Lung (tissue), 11 donors: ENCODE measurements at regions not wholly inside any gene's neighbourhood (a gene's known extent, or its start where the extent isn't known, plus 50 kb on each side); places are given as distances from the start of the nearest gene placed in this dataset.

ENCODE experiments used
- ATAC-seq: fragments of 200-7000 bp; cut with Tn5 transposase; one replicate; pipeline ENCODE4 v1.9.1; 2020; ENCODE audit warnings: moderate number of reproducible peaks; ENCODE audit not compliant: insufficient read depth, low FRiP score
- DNase-seq, 3 donors: peaks; one replicate each; pipeline ENCODE4 v3.0.0-alpha.2; 2013 to 2017
- H3K27ac ChIP-seq, 2 donors: one replicate each; pipeline ENCODE4 v1.5.1; 2013; ENCODE audit warnings: mild to moderate bottlenecking in 2 of 2, moderate library complexity in 2 of 2, control low read depth in 1 of 2, inconsistent platforms in 1 of 2, low read depth in 1 of 2, low read length in 1 of 2
- H3K27me3 ChIP-seq, 3 donors: one replicate each; pipeline ENCODE4 v1.5.1; 2013; ENCODE audit warnings: low read length in 2 of 3; ENCODE audit not compliant: control insufficient read depth in 3 of 3, insufficient read depth in 3 of 3
- H3K36me3 ChIP-seq, 4 donors: one replicate each; pipeline ENCODE4 v1.5.1; 2013; ENCODE audit warnings: low read length in 4 of 4, mild to moderate bottlenecking in 1 of 4, moderate library complexity in 1 of 4; ENCODE audit not compliant: control insufficient read depth in 4 of 4, insufficient read depth in 4 of 4
- H3K4me1 ChIP-seq, 5 donors: one replicate each; pipeline ENCODE4 v1.5.1; 2013; ENCODE audit warnings: low read length in 5 of 5, mild to moderate bottlenecking in 2 of 5, moderate library complexity in 1 of 5; ENCODE audit not compliant: control insufficient read depth in 5 of 5, insufficient read depth in 5 of 5
- H3K4me3 ChIP-seq: one replicate; pipeline ENCODE4 v1.5.1; 2013; ENCODE audit warnings: mild to moderate bottlenecking, control low read depth, moderate library complexity
- H3K9ac ChIP-seq, 2 donors: one replicate each; pipeline ENCODE4 v1.5.1; 2013; ENCODE audit warnings: low read length in 2 of 2, control low read depth in 1 of 2; ENCODE audit not compliant: insufficient read depth in 1 of 2
- H3K9me3 ChIP-seq, 4 donors: one replicate each; pipeline ENCODE4 v1.5.1; 2013; ENCODE audit warnings: low read length in 3 of 4, mild to moderate bottlenecking in 1 of 4, moderate library complexity in 1 of 4; ENCODE audit not compliant: control insufficient read depth in 4 of 4, insufficient read depth in 3 of 4
- CTCF ChIP-seq: IDR thresholded peaks from 2 replicates; pipeline ENCODE4 v1.5.1; 2012; ENCODE audit warnings: mild to moderate bottlenecking; ENCODE audit errors: control extremely low read depth, extremely low read depth
- WGBS, 2 donors: extraction: QIAGEN DNeasy Blood & Tissue Kit; methylation state at CpG; one replicate each; pipeline ENCODE4 v1.1.7; 2013; 5-methylcytosine and 5-hydroxymethylcytosine counted together
- donor health status: control.
- donor health status: control.
- donor health status: Bipolar disorder and iron deficiency.
- donor health status: healthy.
- donor health status: DM: yes; HTN: yes; CAD: no.

- no peaks in the 10 kb centered on the region for H3K36me3 ChIP-seq
- peak in 1 of 3 donors; percentile 1 for DNase-seq
- H3K9ac ChIP-seq, result no peak overlapping the region
- H3K27me3 ChIP-seq, result no peaks in the 10 kb centered on the region
- peaks cover 0 to 2% (median 0%) of the 10 kb centered on the region in 4 donors for H3K9me3 ChIP-seq
- 57 to 69% methylated on average over 3 of the region's 3 CpGs for WGBS, 2 donors
- no peak for TF ChIP-seq CTCF
- no peak overlapping the region for H3K4me3 ChIP-seq
- H3K27ac ChIP-seq, result no peak overlapping the region
- H3K4me1 ChIP-seq, result no peaks in the 10 kb centered on the region
- ATAC-seq, result no peak
Observed at GRCh38 chr6:102215425-102215824, 821.9 kb downstream of the GRIK2 start.

GRCh38 chr6:102216232-102216631 is 822.7 kb downstream of the GRIK2 start:
- H3K4me1 ChIP-seq, result no peaks in the 10 kb centered on the region
- H3K9ac ChIP-seq, result no peak overlapping the region
- H3K4me3 ChIP-seq, result no peak overlapping the region
- DNase-seq, result no peak
- no peak overlapping the region for H3K27ac ChIP-seq
- H3K36me3 ChIP-seq, result no peaks in the 10 kb centered on the region
- TF ChIP-seq CTCF, result no peak
- peaks cover 0 to 2% (median 0%) of the 10 kb centered on the region in 4 donors for H3K9me3 ChIP-seq
- no peak for ATAC-seq
- H3K27me3 ChIP-seq, result no peaks in the 10 kb centered on the region
- WGBS, 2 donors, result 91 to 93% methylated on average over 2 of the region's 2 CpGs

DNA sequence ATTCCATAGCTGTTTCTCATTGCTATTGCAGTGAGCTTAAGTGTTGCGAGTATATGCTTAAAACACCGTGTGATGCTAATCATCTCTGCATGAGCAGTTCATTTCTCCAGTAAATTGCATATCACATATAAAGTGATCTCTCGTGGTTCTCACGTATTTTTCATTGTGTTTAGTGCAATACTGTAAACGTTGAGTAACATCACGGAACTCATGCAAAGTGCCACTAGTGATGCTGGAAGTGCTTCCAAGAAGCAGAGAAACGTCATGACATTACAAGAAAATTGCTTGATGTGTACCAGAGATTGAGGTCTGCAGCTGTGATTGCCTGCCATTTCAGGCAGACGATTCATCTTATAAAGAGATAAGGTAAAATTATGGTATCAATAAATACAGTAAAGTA is 830.4 kb downstream of the GRIK2 start:
- DNase-seq (no peak), ATAC-seq (no peak)
- H3K4me3 ChIP-seq, result no peak overlapping the region
- no peak overlapping the region for H3K9ac ChIP-seq
- H3K27me3 ChIP-seq, result no peaks in the 10 kb centered on the region
- WGBS, 2 donors, result 82 to 85% methylated on average over 8 of the region's 8 CpGs
- no peaks in the 10 kb centered on the region for H3K4me1 ChIP-seq
- TF ChIP-seq CTCF, result no peak
- no peaks in the 10 kb centered on the region for H3K9me3 ChIP-seq
- H3K36me3 ChIP-seq, result no peaks in the 10 kb centered on the region
- no peak overlapping the region for H3K27ac ChIP-seq

- Histone ChIP-seq H3K9ac (no peak overlapping the region), H3K36me3 (no peaks in the 10 kb centered on the region), H3K9me3 (no peaks in the 10 kb centered on the region), H3K4me1 (no peaks in the 10 kb centered on the region), H3K27me3 (no peaks in the 10 kb centered on the region), H3K4me3 (no peak overlapping the region), H3K27ac (no peak overlapping the region)
- TF ChIP-seq CTCF, result no peak
- ATAC-seq, result no peak
- no peak for DNase-seq
- 85 to 88% methylated on average over 1 of the region's 1 CpG for WGBS, 2 donors
Observed at GRCh38 chr6:102229271-102229670, 835.8 kb downstream of the GRIK2 start.
